ENCODE measurements at regions not wholly inside any gene's neighbourhood (a gene's known extent, or its start where the extent isn't known, plus 50 kb on each side); places are given as distances from the start of the nearest gene placed in this dataset.
A peak's percentile ranks its signal among the peaks of the same experiment; 100 is the strongest.
"Not testable (repeated sequence)": the region's sequence is repeated elsewhere in the genome, so short reads cannot be mapped to it uniquely, and the experiment has no call there.

GRCh38 chr13:91017669-91018053 is 329.8 kb upstream of the MIR17HG start:
- DNase-seq (ENCODE audit: low spot score): peak; percentile 40

GRCh38 chr13:91020461-91021034 is 326.9 kb upstream of the MIR17HG start:
- no peak for DNase-seq (ENCODE audit: low spot score)

- no peak for DNase-seq (ENCODE audit: low spot score)
Measured at GRCh38 chr13:91024157-91024792, 323.2 kb upstream of the MIR17HG start.

GRCh38 chr13:91025442-91025841 is 322.0 kb upstream of the MIR17HG start:
- no peak for DNase-seq (ENCODE audit: low spot score)

- no peak for DNase-seq (ENCODE audit: low spot score)
Measured at GRCh38 chr13:91031508-91031907, 316.0 kb upstream of the MIR17HG start.

GRCh38 chr13:91032104-91032503 is 315.4 kb upstream of the MIR17HG start:
- no peak for DNase-seq (ENCODE audit: low spot score)

- DNase-seq (ENCODE audit: low spot score): no peak
Measured at GRCh38 chr13:91036886-91037285, 310.6 kb upstream of the MIR17HG start.

GRCh38 chr13:91042870-91043269 is 304.6 kb upstream of the MIR17HG start:
- no peak for DNase-seq (ENCODE audit: low spot score)

GRCh38 chr13:91045351-91046034 is 302.0 kb upstream of the MIR17HG start:
- no peak for DNase-seq (ENCODE audit: low spot score)

GRCh38 chr13:91046715-91047327 is 300.7 kb upstream of the MIR17HG start:
- no peak for DNase-seq (ENCODE audit: low spot score)

GRCh38 chr13:91050970-91051369 is 296.5 kb upstream of the MIR17HG start:
- no peak for DNase-seq (ENCODE audit: low spot score)

- DNase-seq (ENCODE audit: low spot score): no peak
Measured at GRCh38 chr13:91052876-91053275, 294.6 kb upstream of the MIR17HG start.

- DNase-seq (ENCODE audit: low spot score): no peak
Measured at GRCh38 chr13:91053318-91054065, 294.0 kb upstream of the MIR17HG start.

GRCh38 chr13:91054902-91055301 is 292.6 kb upstream of the MIR17HG start:
- no peak for DNase-seq (ENCODE audit: low spot score)

- DNase-seq (ENCODE audit: low spot score): no peak
Measured at GRCh38 chr13:91056746-91057145, 290.7 kb upstream of the MIR17HG start.

GRCh38 chr13:91057507-91057906 is 290.0 kb upstream of the MIR17HG start:
- DNase-seq (ENCODE audit: low spot score): not testable (repeated sequence)

GRCh38 chr13:91058066-91058465 is 289.4 kb upstream of the MIR17HG start:
- DNase-seq (ENCODE audit: low spot score): no peak

- DNase-seq (ENCODE audit: low spot score): no peak
Measured at GRCh38 chr13:91058919-91059318, 288.6 kb upstream of the MIR17HG start.

GRCh38 chr13:91066745-91067144 is 280.7 kb upstream of the MIR17HG start:
- no peak for DNase-seq (ENCODE audit: low spot score)

- DNase-seq (ENCODE audit: low spot score): no peak
Measured at GRCh38 chr13:91072486-91072885, 275.0 kb upstream of the MIR17HG start.

GRCh38 chr13:91074091-91074490 is 273.4 kb upstream of the MIR17HG start:
- no peak for DNase-seq (ENCODE audit: low spot score)

GRCh38 chr13:91076830-91077229 is 270.7 kb upstream of the MIR17HG start:
- no peak for DNase-seq (ENCODE audit: low spot score)

Data from mucosa of gallbladder (tissue), 1 donor.